GM19372 (cell line): ENCODE measurements at regions not wholly inside any gene's neighbourhood (a gene's known extent, or its start where the extent isn't known, plus 50 kb on each side); places are given as distances from the start of the nearest gene placed in this dataset.

ENCODE experiments used
- ATAC-seq: cut with Tn5 transposase; IDR thresholded peaks from one replicate; pipeline ENCODE4 v1.9.1; 2021; ENCODE audit warnings: mild to moderate bottlenecking, low read depth, moderate library complexity; ENCODE audit not compliant: unreplicated experiment

DNA sequence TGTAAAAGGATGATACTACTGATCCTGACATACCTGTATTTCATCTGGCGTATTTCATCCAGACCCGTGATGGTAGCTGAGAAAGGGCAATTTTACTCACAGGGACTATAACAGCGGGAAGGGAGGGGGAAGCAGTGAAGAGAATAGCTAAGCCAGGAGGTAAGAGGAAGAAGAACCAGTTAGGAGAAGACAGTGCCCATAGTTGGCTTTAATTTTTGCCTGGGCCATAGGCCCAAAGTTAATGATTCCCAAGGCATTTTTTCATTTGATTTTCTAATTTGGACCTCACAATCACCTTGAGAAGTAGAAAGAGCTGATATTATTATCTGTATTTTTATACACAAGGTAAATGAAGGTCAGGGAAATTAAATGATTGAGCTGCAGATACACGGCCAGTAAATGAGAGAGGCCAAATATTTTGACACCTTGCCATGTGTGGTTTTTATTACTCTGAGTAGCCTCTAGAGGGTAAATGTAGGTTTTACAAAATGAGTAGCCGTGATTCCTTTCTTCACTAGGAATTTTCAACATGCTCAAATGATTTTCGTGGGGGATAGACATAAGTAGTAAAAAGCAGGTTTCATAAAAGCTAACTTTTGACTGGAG is 382.2 kb downstream of the FUT8 start:
- no peak for ATAC-seq

DNA sequence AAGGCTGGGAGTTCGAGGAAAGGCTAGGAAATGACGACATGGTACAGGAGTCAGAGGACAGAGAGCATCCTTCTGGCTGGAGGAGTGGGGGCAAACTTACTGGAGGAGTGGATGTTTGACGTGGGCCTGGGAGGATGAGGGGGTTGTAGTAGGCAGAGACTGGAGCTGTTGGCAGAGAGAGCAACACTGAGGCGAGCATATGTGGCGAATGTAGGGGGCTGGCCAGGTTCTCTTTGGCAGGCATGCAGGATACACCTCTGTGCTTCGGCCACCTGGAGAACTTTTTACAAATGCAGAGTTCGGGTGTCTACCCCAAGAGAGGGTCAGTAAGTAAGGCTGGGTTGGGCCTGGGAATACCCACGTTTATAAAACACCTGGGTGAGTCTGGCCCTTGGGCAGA is 385.7 kb downstream of the FUT8 start:
- ATAC-seq, result no peak

DNA sequence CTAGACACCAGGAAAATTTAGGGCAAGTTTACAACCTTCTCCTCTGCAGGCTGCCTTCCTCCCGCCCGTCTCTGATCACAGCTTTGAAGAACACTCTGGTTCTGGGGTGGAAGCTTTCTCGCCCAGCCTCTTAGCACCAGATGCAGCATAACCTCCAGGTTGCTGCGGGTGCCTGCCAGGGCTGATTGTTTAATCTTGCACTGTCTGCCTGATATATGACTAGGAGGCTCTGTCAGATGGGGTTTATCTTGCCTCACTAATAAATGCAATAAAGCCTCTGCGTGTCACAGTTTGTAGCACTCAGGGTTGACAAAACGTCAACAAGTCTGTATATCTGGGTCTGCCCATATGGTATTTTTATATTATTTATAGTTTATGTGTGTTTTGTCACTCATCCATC is 388.2 kb downstream of the FUT8 start:
- no peak for ATAC-seq

DNA sequence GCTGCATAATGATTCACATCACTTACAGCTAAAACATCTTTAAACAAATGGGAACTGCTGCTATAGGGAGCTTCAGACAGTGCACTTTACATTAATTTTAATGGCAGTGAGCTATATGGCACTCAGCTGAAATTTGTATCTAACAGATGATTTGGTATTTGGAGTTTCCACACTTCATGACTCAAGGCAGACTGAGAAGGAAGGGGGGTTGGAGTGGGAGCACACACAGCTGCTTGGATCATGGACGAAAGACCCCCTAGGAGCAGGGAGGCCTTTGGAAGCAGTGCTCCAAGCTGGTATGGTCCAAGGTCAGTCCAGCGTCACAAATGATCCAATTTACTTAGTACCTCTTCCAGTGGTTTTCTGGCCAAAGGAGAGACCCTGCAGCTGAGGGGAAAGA is 389.7 kb downstream of the FUT8 start:
- no peak for ATAC-seq

DNA sequence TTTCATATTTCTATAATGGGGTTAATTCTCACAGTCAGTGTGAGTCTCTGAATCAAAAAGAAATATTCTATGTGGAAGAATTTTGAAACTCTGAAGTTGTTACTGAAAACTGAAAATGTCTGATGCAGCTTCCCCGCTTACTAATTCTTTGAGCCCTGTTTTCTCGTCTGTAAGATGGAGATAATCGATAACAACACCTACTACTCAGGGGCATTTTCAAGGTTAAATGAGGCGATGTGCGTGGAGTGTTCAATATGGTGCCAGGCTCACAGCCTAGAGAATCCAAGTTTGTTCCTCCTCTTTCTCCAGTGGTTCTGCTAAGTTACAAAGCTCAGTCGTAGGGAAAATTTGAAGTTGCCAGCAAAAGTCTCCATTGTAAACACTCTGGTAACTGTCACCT is 391.4 kb downstream of the FUT8 start:
- no peak for ATAC-seq

DNA sequence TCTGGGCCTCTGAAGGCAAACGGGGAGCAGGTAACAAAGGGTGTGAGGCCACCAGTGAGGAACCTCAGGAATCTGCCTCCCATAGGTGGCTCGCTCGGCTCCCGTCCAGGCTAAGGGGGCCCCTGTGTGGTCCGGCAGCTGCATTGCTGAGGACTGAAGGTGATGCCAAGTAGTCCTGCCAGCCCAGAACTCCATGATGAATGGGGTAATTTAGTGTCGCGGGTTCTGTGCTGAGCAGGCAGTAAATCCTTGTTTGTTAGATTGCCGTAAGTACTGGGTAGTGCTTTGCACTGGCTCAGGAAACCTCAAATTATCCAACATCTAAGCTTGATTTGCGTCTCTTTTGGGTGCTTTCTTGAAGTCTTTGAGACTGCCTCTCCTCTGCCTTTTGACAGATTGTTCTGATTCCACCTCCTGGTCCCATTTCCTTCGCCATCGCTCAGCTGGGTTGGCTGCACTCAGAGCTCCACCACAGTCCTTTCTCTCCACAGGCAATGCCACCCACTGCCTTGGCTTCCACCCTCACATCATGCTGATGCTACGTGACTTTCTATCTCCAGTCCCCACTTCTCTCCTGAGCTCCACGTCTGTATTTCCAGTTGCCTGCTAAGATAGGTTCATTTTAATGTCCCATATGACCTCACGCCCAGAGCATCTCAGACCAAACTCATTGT is 392.0 kb downstream of the FUT8 start:
- no peak for ATAC-seq

- no peak for ATAC-seq
These were observed 392.6 kb downstream of the FUT8 start for GRCh38 chr14:65805113-65805473.

DNA sequence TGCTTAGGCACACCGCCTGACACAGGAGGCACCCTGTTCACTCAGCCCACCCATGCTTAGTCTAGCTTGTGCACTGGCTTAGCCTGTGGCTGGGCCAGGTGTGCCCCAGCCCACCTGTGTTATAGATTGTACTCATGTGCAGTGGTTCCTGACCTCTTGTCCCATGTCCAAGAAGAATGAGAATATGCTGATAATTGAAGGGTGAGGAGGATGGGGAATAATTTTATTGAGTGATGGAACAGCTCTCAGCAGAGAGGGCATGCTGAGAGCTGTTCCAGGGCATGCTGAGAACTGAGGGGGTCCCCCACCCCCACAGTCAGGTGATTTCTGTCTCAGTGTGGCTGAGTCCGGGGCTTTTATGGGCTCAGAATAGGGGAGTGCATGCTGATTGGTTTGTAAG is 395.9 kb downstream of the FUT8 start:
- ATAC-seq, result no peak

GRCh38 chr14:65810322-65810721 is 397.8 kb downstream of the FUT8 start:
- no peak for ATAC-seq

DNA sequence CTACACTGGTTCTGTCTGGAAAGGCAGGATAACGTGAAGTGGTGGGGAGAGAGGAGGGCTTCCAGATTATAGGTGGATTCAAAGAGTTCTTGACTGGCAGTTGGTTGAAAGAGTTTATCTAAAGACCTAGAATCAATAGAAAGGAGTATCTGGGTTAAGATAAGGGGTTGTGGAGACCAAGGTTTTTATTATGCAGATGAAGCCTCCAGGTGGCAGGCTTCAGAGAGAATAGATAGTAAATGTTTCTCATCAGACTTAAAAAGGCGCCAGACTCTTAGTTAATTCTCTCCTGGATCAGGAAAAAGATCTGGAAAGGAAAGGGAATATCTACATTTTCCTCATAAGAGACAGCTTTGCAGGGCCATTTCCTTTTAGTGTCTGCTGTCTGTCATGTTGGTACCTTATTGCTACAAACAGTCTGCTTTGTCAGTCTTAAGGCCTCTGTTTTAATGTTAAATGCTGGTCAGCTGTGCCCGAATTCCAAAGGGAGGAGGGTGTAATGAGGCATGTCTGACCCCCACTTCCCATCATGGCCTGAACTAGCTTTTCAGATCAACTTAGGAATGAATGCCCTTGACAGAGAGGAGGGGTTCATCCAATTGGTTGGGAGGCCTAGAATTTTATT is 401.3 kb downstream of the FUT8 start:
- no peak for ATAC-seq

DNA sequence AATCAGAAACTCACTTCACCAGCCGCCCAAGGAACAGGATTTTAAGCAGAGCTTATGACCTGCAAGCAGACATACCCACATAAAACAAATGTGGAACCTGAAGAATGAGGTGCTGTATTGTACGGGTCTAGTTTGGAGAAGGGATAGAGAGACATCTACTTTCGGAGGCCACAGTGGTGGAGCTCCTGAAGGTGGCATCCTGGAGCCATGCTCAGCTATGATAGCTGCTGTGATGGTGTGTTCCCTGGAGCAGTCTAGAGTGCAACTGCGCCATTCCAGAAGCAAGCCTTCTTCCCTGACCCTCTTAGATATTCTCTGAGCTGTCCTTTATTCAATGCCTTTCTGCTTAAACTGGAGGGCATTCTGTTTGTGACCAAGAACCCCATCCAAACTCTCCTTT is 402.6 kb downstream of the FUT8 start:
- ATAC-seq, result no peak

GRCh38 chr14:65817011-65817410 is 404.5 kb downstream of the FUT8 start:
- ATAC-seq, result no peak

DNA sequence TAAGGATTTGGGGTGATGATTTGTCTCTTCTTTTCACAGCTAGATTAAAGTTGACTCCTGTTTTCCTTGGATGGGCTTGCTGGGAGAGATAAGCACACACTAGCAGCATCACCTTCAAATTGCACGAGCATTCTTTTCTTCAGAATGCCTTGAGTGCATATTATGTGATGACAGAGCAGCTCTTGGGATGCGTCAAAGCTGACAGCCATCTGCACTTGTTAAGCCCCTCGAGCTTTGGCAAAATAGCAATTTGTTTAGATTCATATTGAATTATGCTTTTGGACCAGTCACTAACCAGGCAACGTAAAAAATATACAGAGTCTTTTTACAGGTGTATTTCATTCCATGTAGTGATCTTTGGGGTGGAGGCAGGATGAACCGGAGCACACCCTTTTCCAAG is 407.0 kb downstream of the FUT8 start:
- ATAC-seq, result no peak

DNA sequence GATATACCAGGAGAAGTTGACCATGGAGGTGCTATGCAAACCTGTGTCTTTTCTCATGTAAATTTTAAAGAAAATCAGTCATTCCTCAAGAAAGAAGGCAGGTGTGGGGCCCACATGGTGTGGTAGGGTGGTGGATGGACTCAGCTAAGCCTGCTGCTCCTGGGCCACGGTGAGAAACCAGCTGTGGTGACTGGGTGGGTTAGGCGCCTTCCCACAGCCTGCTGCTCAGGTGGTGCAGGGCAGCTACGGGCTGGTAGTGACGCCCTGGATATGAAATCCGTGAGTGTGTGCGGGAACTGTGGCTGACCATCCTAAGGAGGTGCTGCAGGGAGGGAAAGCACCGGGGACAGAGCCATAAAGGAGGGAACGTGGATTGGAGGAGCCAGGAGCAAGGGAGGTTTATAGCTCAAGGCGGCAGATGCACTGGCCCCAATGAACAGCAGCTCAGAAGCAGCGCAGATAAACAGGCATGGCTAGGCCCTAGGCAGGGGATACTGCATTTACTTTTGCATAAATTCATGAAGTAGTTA is 408.8 kb downstream of the FUT8 start:
- no peak for ATAC-seq

DNA sequence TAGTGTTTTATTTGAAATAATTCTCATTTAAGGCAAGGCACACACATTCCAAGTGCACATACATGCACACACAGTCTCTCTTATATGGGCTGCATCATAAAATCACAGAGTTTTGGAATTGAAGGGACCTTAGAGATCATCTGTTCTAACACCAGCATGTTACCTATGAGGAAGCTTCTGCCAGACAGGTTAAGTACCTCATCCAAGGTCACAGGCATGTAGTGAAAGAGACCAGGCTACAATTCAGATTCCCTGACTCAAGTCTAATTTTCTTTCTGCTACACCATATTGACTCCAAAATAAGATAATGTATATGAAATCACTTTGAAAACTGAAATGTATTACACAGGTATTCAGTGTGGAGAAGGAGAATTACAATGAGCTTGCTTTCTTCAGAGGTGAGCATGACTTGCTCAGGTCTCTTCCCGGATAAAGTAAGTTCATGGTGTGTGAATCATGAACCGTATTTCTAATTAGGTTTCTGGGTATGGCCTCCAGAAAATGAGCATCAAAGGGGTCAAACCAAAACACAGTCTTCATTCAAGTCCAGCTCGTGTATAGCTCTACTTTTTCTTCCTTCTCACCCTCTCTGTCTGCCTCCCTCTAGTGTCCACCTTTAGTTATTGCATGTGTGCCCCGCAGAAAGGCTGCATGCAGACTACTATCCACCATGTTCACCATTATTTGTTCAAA is 411.9 kb downstream of the FUT8 start:
- no peak for ATAC-seq

DNA sequence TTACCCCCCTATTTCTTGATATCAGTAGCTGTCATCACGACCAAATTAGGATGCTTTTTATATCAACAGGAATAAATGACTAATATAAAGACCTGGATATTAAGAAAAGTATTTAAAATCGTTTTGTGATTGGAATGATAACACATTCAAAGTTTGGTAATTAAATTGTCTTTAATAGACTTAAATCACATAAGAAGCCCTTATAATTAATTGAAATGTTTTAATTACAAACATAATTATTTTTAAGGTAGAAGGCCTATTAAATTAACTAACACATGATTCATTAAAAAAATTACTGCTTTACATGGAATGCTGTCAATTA is 412.4 kb downstream of the FUT8 start:
- ATAC-seq, result no peak

DNA sequence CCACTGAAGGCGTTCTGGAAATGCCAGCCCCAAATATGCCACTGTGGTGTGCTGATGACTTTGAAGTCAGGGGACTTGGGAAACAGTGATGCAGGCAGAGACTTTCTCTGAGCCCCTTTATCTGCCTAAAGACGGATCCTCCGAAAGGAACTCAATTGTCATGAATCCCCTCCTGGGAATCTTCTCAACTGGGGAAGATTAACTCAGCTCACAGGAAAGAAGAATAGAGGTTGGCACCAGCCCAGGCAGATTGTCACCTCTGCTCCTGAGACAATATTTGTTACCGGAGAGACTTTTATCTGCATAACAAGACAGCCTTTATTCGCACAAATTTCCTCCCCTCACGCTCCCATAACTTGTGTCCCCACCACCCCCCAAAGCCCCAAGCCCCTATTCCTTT is 414.4 kb downstream of the FUT8 start:
- no peak for ATAC-seq

DNA sequence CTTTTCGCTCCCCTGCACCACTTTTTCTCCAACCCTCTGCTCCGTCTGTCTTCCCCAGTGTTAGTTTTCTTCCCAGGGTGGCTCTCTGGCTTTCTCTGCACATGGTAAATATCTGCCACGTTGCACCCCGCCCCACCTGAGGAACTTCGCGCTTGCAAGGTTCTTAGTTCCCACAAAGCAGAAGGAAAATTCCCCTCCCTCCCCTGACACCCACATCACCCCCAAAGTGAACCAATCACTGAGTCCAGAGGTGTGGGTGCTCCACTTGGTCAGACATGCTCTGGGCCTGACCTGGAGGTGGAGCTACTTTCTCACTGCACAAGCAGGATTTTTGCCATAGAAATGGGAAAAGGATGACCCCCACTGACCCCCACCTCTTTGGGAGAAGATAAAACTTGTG is 415.0 kb downstream of the FUT8 start:
- ATAC-seq, result no peak

DNA sequence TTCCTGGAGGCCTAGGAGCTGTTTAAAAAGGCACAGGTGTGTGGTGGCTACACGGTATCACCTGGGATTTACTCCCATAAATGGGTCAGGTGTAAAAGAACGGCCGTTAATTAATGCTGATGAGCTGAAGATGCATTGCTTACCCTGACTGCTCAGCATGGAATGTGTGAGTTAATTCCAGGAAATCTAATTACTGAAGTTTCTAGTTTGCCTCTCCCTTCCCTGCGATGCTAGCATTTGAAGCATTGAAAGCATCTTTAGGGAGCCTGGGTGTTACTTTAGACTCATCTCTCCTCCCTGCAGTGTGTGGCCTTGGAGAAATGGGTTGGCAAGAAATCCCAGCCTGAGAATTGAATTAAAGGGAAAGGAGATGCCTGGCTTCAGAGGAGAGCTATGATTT is 415.9 kb downstream of the FUT8 start:
- no peak for ATAC-seq

GRCh38 chr14:65832431-65833266 is 420.1 kb downstream of the FUT8 start:
- ATAC-seq, result no peak
